HG03025 (cell line): ENCODE measurements at regions not wholly inside any gene's neighbourhood (a gene's known extent, or its start where the extent isn't known, plus 50 kb on each side); places are given as distances from the start of the nearest gene placed in this dataset.

Experiments
- ATAC-seq: cut with Tn5 transposase; IDR thresholded peaks from one replicate; pipeline ENCODE4 v1.9.1; 2021; ENCODE audit warnings: mild to moderate bottlenecking, moderate library complexity; ENCODE audit not compliant: unreplicated experiment, low FRiP score

DNA sequence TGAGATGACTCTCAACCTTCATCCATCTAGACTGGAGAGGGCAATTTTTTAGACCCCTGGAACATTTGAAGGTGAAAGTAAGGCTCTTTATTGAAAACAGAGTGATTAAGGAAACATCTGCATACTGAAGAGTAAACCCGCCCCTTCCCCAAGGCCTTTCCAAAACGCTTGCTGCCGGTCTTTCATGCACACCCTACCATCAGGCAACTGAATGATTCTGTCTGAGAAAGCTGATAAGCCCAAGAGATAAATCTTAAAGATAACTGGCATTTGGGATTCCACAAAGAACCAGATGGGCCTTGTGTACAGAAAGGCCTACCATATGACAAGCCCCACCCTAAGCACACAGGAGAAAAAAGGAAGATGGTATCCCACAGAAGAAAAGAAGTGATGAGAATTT is 54.4 kb upstream of the PIK3R1 start:
- no peak for ATAC-seq

DNA sequence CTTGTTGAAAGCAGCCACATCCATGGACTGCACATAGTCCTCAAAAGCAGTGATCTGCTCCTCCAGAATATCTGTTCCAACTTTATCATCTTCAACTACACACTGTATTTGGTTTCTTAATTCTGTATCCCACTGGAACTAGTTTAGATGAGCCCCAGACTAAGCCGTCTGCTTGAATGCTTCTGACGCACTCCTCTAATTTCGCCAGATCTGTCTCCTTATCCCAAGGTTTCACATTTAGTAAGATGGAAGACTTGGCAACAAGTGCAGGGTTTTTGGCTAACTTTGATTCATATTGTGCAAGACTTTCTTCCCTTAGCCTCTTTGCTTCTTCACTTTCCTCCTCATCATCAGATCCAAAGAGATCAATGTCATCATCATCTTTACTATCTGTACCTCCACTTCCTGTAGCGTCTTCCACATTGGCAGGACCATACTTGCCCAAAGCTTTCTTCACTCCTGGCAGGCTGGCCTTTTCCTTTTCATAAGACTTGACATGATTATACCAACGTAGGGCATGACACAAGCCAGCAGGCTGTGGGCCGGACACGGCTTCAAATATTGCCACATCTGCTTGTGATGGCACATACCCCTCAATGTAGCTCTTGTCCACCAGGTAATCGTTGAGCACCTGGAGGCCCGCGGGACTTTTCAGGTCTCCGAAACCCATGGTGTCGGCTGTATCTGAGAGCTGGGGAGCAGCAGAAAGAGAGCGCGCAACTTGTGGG is 56.2 kb upstream of the PIK3R1 start:
- ATAC-seq, result no peak

- ATAC-seq, result no peak
These were observed 59.6 kb upstream of the PIK3R1 start for GRCh38 chr5:68155940-68156339.

DNA sequence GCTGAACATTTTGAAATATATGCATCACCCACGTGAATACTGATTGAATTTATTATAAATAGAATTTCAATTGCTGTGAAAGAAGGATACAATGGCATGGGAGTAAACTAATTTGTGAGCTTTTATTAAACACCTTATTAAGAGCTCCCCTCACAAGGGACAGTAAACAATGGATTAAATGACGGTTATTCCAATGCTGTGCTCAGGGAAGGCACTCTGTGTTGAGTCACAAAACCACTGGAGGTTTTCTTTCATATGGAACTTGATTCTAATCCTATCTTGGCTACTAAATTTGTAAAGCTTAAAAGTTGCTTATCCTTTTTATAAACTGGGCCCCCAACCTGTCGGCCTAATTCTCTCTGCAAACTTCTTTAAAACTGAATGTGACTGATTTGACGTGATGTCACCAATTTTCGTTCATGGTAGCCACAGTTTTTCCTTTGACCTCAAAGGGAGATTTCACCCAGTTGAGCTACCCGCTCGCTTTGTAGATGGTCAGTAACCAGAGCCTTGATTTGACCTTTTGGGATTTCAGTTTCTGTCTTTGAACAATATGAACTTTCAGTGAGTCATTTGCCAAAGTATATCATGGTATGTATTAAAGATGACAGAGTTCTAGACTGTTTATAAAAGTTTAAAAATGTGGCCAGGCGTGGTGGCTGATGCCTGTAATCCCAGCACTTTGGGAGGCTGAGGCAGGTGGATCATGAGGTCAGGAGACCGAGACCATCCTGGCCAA is 61.3 kb upstream of the PIK3R1 start:
- no peak for ATAC-seq

GRCh38 chr5:68151812-68152211 is 63.7 kb upstream of the PIK3R1 start:
- ATAC-seq, result no peak

DNA sequence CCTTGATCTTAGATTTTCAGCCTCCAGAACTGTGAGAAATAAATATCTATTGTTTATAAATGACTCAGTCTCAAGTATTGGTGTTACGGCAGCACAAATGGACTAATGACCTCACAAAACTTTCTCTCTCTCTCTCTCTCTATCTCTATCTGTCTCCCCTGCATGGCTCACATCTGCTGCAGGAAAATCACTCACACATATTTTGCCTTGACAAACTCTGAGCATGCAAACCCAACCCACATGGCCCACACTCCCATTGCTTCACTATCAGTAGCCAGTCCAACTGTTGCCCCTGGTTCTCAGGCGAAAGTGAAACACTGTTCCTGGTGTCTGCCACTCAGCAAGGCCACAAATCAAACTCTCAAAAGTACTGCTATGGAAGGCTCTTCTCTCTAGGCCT is 66.4 kb upstream of the PIK3R1 start:
- no peak for ATAC-seq

DNA sequence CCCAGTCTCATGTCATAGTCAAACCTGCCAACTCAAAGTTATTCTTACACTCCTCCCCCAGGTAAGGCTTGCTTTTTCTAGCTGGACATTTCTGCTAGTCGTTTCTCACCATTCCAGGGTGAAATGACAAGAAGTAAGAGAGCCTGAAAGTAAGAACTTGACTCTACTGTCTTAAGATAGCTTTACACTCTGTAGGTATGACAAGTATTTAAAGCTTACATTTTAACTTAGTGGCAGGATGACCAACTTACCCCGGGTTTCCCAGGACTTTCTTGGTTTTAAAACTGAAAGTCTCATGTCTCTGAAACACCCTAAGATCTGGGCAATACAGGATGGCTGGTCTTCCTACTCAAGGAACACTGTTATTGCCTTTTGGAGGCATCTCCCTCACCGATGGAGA is 67.5 kb upstream of the PIK3R1 start:
- ATAC-seq, result no peak

GRCh38 chr5:68147659-68148058 is 67.9 kb upstream of the PIK3R1 start:
- ATAC-seq, result no peak

DNA sequence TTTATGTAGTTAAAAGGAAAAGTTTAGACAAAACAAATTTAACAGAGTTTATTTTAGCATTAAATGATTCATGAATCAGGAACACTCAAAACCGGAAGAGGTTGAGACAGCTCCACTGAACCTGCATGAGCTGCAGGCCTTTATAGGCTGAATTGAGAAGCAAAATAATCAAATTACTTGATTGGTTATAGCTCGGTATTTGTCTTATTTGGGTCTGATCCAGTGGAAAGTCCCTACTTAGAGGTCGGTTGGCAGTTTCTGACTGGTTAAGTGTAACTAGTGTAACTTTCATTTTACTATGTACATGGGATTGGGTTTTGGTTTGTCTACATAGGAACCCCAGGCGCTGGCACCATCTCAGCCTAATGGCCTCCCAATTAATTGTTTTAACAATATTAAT is 74.1 kb upstream of the PIK3R1 start:
- no peak for ATAC-seq

GRCh38 chr5:68140763-68141162 is 74.8 kb upstream of the PIK3R1 start:
- ATAC-seq, result peak; percentile 67

DNA sequence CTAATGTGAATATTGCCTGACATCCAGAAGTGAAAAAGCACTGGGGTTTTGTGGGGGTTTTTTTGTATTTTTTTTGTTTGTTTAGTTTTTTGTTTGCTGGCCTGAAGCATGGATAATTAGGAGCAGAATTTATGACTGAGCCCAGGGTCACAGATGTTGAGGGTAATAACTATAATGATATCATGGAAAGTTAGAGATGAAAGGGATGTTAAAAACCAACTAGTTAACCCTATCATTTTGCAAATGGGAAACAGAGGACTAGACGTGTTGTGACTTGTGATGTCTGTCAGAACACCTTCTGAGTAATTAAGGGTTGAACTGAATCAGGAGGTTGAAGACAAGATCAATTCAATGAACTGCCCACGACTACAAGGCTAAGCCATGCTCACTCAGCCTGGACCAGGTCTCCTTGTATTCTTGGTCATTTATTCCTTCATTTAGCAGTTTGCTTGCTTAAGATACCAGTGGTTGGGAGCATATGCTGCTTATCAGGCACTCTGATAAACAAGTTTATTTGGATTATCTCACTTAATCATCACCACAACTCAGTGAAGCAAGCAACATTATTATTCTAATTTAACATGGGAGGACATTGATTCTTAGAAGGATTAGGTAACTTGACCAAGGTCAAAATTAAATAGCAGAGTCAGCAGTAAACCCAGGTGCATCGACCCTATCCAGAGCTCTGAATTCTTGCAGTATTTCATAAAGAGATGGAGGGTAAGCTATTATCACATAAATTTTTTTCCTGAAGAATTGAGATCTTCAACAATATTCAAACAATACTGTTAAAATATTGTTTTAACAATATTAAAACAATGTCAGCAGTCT is 75.7 kb upstream of the PIK3R1 start:
- ATAC-seq, result no peak

DNA sequence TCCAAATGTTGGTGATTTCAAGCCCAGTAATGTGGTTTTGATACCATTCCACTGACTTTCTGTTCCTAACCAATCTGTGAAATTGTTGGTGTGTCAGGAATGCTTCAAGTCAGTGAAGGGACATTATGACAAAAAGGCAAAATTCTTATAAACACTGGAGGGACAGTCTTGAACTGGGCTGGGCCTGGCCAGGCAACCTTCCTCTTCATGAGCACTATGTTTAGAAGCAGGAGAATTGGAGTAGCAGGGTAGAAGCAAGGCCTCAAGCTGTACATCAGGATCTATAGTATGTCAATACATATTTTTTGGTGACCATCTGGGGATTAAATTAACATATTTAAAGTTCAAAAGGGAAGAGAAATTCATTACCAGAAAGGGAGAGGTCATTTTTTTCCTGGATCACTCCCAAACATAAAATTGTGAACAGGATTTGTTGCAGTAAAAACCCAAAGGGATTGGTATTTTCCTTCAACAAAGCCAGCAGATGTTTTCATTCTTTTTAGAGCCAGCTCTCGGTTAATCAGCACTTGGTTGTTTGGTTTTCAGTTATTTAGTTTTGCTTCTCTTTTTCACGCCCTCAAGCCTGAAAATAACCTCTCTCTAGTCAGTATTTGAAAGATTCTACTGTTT is 77.9 kb upstream of the PIK3R1 start:
- peak; percentile 62 for ATAC-seq

DNA sequence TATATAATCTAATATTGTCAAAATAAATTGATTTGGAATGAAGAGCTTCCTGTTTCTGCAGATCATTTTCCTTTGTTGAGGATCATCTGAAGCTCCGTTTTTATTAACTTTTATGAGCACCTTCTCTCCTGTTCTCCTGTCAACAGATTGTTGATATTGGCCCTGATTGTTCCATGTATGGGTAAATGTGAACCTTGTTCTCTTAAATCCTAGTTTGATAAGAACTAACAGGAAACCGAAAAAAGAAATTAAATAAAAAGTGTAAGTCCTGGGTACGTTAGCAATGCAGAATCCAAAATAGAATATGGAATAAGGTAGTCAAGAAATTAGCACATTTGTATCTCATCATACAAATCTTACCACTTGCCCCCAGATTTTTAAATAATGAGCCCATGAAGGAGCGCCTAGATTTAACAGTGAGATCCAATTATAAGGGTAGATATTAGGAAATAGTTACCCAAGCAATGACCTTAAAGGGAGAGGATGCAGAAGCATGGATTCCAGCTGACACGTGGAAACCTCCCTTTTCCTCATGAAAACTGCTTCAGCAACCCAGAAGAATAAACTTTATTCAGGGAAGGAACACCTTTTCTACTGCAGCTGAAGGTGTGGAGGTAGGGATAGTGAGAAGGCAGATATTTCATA is 80.8 kb upstream of the PIK3R1 start:
- ATAC-seq, result no peak

GRCh38 chr5:68134033-68134668 is 81.4 kb upstream of the PIK3R1 start:
- no peak for ATAC-seq

DNA sequence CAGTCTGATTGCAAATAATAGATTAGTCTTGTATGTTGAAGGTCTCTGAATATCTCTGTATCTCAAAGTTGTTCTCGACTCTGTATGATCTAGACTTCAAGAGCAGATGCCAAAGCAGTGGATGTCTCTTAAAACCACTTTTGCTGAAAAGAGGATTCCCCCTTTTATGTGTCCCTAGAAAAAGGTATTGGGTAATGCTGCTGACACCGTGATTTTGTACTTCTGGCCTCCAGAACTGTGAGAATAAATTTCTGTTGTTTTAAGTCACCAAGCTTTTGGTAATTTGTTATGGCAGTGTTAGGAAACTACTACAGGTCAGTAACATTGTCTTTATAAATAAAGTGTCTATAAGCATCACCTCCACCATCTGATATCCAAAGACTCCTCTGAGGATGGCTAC is 85.3 kb upstream of the PIK3R1 start:
- ATAC-seq, result no peak

- ATAC-seq, result no peak
These were observed 86.2 kb upstream of the PIK3R1 start for GRCh38 chr5:68129364-68129763.

DNA sequence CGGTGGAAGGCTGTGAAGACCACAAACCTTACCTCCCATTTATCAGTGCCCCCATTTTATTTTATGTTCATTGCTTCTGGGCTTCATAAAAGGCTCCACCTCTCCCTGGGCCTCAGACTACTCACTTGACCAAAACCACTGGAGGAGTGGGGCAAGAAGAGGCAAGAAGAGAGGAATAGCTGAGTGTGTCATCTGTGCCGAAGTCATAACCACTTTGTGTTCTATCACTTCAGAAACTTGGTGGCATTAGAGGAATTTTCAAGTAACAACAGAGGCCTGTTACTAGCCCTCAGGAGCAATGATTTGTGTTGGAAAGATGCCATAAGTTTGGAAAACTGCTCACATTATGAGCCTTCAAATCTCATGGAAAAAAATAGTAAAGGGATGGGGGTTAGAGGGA is 88.7 kb upstream of the PIK3R1 start:
- ATAC-seq, result no peak

- no peak for ATAC-seq
These were observed 92.9 kb upstream of the PIK3R1 start for GRCh38 chr5:68122439-68123328.

DNA sequence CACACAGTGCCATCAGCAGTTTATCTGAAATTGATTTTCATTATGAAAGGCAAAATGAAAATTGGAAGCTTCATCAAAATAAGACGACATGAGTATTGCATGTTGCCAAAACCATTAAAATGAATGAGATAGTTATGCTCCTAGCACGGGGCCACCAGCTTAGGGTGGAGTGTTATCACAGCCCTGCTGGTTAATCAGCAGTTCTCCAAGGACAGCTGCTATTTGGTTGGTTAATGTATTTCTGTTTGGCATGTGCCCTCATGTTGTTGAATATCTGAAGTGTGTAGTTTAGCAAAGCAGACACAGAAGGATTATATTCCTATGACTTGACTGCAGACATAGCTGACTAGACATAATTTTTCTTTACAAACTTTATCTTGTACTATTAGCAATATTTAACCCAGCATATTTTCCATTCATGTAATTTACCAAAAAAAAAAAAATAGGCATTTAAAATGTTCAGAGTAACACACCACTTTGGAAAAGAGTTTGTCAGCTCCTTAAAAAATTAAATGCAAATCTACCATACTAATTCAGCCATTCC is 98.6 kb upstream of the PIK3R1 start:
- ATAC-seq, result no peak
